ENCODE measurements at regions not wholly inside any gene's neighbourhood (a gene's known extent, or its start where the extent isn't known, plus 50 kb on each side); places are given as distances from the start of the nearest gene placed in this dataset.

DNA sequence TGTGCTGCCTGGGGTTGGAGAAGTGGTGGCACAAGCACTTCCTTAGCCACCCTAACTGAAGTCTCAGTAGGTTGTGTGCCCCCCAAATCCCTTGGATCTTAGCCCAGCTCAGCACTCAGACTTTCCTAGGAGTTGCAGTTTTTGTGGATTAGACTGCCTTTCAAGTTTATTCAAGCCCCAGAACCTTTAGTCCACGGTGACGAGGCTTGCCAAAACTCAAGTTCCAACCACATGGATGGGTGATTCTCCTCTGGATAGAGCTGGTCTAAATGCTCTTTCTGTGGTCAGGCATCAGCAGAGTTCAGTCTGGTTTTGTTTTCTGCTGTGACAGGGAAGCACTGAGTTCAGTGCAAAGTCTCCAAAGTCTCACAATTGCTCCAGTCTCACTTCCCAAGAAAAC is 2858.7 kb downstream of the PCDH9 start (continued):
- TF ChIP-seq KLF5 (IDR thresholded peaks at IDR 0.05; ENCODE audit: partially characterized antibody), result no peak
- TF ChIP-seq, protein P1, sequence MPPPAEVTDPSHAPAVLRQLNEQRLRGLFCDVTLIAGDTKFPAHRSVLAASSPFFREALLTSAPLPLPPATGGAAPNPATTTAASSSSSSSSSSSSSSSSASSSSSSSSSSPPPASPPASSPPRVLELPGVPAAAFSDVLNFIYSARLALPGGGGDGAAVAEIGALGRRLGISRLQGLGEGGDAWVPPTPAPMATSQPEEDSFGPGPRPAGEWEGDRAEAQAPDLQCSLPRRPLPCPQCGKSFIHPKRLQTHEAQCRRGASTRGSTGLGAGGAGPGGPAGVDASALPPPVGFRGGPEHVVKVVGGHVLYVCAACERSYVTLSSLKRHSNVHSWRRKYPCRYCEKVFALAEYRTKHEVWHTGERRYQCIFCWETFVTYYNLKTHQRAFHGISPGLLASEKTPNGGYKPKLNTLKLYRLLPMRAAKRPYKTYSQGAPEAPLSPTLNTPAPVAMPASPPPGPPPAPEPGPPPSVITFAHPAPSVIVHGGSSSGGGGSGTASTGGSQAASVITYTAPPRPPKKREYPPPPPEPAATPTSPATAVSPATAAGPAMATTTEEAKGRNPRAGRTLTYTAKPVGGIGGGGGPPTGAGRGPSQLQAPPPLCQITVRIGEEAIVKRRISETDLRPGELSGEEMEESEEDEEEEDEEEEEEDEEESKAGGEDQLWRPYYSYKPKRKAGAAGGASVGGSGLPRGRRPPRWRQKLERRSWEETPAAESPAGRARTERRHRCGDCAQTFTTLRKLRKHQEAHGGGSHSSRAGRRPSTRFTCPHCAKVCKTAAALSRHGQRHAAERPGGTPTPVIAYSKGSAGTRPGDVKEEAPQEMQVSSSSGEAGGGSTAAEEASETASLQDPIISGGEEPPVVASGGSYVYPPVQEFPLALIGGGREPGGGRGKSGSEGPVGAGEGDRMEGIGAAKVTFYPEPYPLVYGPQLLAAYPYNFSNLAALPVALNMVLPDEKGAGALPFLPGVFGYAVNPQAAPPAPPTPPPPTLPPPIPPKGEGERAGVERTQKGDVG (CRISPR knock-in tag; IDR thresholded peaks at IDR 0.05), result no peak
- TF ChIP-seq RAD21 (IDR thresholded peaks at IDR 0.05; ENCODE audit: insufficient read depth, low read depth, low read length), result no peak

- ChIA-PET CTCF (interaction anchor here (1.0 kb wide), 1 partner anchor 24 kb away, joined by 3 read pairs; no protein-coding TSS in a partner anchor), POLR2A (no interaction called here), SMC1A (ENCODE audit: uncharacterized antibody, unreplicated experiment) (no interaction called here), RAD21 (ENCODE audit: unreplicated experiment) (no interaction called here)
- no peak overlapping the region for H3K4me2 ChIP-seq (ENCODE audit: control insufficient read depth, insufficient read depth)
- H3K27ac ChIP-seq (ENCODE audit: control insufficient read depth, insufficient read depth), result no peak overlapping the region
- H3K79me2 ChIP-seq (ENCODE audit: control insufficient read depth, insufficient read depth, low read length), result no peaks in the 10 kb centered on the region
- no TSS peak for BruUV-seq (replicated peaks)
- DNase-seq (ENCODE audit: low read depth, low spot score) (no peak), FAIRE-seq (no peak), ATAC-seq (no peak)
- no peaks in the 10 kb centered on the region for H3K36me3 ChIP-seq (ENCODE audit: control insufficient read depth in 2 of 2, insufficient read depth in 2 of 2, low read length in 1 of 2)
- H4K20me1 ChIP-seq (ENCODE audit: control insufficient read depth, insufficient read depth), result no peaks in the 10 kb centered on the region
- no peak overlapping the region for H3K9ac ChIP-seq (ENCODE audit: control insufficient read depth, insufficient read depth, low read length)
- H3K27me3 ChIP-seq (replicated peaks in 1 of 2; ENCODE audit: control insufficient read depth in 2 of 2, insufficient read depth in 2 of 2, low read length in 1 of 2), result no peaks in the 10 kb centered on the region
- in situ Hi-C loops (cut with MboI), result no loop called here
- no peak overlapping the region for H2AFZ ChIP-seq (ENCODE audit: control insufficient read depth, low read depth, low read length)
- TF ChIP-seq MYC (IDR thresholded peaks at IDR 0.05; ENCODE audit: insufficient read depth, insufficient read length, insufficient replicate concordance, low read length, severe bottlenecking) (no peak), NR2F1 (conservative IDR thresholded peaks at IDR 0.05) (no peak), EGR1 (IDR thresholded peaks at IDR 0.05; ENCODE audit: borderline replicate concordance in 1 of 2, low read depth in 2 of 2, low read length in 2 of 2) (no peak), RUNX3 (IDR thresholded peaks at IDR 0.05; ENCODE audit: low read length) (no peak), ZSCAN29 (IDR thresholded peaks at IDR 0.05) (no peak), IKZF1 (conservative IDR thresholded peaks at IDR 0.05) (no peak), MLLT1 (IDR thresholded peaks at IDR 0.05) (no peak), NR2C1 (IDR thresholded peaks at IDR 0.05) (no peak), WRNIP1 (IDR thresholded peaks at IDR 0.05; ENCODE audit: borderline replicate concordance, low read depth, low read length) (no peak)
- TF ChIP-seq, protein P2, sequence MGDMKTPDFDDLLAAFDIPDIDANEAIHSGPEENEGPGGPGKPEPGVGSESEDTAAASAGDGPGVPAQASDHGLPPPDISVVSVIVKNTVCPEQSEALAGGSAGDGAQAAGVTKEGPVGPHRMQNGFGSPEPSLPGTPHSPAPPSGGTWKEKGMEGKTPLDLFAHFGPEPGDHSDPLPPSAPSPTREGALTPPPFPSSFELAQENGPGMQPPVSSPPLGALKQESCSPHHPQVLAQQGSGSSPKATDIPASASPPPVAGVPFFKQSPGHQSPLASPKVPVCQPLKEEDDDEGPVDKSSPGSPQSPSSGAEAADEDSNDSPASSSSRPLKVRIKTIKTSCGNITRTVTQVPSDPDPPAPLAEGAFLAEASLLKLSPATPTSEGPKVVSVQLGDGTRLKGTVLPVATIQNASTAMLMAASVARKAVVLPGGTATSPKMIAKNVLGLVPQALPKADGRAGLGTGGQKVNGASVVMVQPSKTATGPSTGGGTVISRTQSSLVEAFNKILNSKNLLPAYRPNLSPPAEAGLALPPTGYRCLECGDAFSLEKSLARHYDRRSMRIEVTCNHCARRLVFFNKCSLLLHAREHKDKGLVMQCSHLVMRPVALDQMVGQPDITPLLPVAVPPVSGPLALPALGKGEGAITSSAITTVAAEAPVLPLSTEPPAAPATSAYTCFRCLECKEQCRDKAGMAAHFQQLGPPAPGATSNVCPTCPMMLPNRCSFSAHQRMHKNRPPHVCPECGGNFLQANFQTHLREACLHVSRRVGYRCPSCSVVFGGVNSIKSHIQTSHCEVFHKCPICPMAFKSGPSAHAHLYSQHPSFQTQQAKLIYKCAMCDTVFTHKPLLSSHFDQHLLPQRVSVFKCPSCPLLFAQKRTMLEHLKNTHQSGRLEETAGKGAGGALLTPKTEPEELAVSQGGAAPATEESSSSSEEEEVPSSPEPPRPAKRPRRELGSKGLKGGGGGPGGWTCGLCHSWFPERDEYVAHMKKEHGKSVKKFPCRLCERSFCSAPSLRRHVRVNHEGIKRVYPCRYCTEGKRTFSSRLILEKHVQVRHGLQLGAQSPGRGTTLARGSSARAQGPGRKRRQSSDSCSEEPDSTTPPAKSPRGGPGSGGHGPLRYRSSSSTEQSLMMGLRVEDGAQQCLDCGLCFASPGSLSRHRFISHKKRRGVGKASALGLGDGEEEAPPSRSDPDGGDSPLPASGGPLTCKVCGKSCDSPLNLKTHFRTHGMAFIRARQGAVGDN (IDR thresholded peaks at IDR 0.05), result no peak
- no peaks in the 10 kb centered on the region for H3K4me1 ChIP-seq (ENCODE audit: control insufficient read depth, insufficient read depth, low read length)
- intact Hi-C loops (cut with micrococcal nuclease; ENCODE audit: unreplicated experiment), result no loop called here
- no peak overlapping the region for H3K4me3 ChIP-seq
- no peaks in the 10 kb centered on the region; the same call in 2 of the 3 replicates for H3K9me3 ChIP-seq (replicated peaks; ENCODE audit: control insufficient read depth, insufficient read depth, low read length)
These were observed 2859.1 kb downstream of the PCDH9 start for GRCh38 chr13:64371045-64371444.
